ENCODE measurements at regions not wholly inside any gene's neighbourhood (a gene's known extent, or its start where the extent isn't known, plus 50 kb on each side); places are given as distances from the start of the nearest gene placed in this dataset.

DNA sequence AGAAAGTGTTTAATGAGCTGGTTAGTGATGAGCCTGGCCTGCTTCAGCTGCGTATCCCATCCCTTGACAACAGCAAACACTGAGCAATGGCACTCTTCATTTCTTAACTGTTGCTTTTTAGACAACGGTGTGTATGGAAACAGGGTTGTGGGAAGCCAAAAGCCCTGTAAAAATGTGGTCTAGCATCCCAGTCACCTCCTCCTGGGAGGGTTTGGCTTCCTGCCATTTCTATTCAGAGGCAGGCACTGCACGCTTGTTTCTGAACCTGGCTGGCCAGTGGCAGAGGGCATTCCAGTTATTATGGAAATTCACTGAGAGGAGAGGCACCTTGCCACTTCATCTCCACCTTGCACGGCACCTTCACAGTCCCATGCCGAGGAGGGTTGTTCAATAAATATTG, 123.0 kb upstream of the ADARB2 start:
- TF ChIP-seq TARDBP (IDR thresholded peaks at IDR 0.05) (no peak), ZNF384 (IDR thresholded peaks at IDR 0.05) (no peak), FOXA1 (IDR thresholded peaks at IDR 0.05) (no peak), NFRKB (IDR thresholded peaks at IDR 0.05) (no peak), FOXM1 (IDR thresholded peaks at IDR 0.05; ENCODE audit: borderline replicate concordance) (no peak), SUZ12 (IDR thresholded peaks at IDR 0.05) (no peak), BHLHE40 (IDR thresholded peaks at IDR 0.05; ENCODE audit: borderline replicate concordance) (no peak), HDGF (IDR thresholded peaks at IDR 0.05; ENCODE audit: borderline replicate concordance) (no peak), FOXK2 (IDR thresholded peaks at IDR 0.05) (no peak)
- TF ChIP-seq, protein P1, sequence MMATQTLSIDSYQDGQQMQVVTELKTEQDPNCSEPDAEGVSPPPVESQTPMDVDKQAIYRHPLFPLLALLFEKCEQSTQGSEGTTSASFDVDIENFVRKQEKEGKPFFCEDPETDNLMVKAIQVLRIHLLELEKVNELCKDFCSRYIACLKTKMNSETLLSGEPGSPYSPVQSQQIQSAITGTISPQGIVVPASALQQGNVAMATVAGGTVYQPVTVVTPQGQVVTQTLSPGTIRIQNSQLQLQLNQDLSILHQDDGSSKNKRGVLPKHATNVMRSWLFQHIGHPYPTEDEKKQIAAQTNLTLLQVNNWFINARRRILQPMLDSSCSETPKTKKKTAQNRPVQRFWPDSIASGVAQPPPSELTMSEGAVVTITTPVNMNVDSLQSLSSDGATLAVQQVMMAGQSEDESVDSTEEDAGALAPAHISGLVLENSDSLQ (IDR thresholded peaks at IDR 0.05), result no peak
